ENCODE measurements at regions not wholly inside any gene's neighbourhood (a gene's known extent, or its start where the extent isn't known, plus 50 kb on each side); places are given as distances from the start of the nearest gene placed in this dataset.

- no peak for TF ChIP-seq CTCF (IDR thresholded peaks at IDR 0.05; ENCODE audit: borderline replicate concordance, extremely low read depth, low read length, poor library complexity, severe bottlenecking)
- TF ChIP-seq EZH2 (IDR thresholded peaks at IDR 0.05; ENCODE audit: borderline replicate concordance, low read depth, low read length, severe bottlenecking), result no peak
These were observed 124.7 kb downstream of the ARL4A start for GRCh38 chr7:12812111-12812510.

All from DND-41 (cell line).